ENCODE measurements at regions not wholly inside any gene's neighbourhood (a gene's known extent, or its start where the extent isn't known, plus 50 kb on each side); places are given as distances from the start of the nearest gene placed in this dataset.

- no peak for DNase-seq (ENCODE audit: low spot score in 2 of 2)
- intact Hi-C loops (cut with DNase I; ENCODE audit: low total_unique reads): no loop called here
- Histone ChIP-seq H3K27ac (no peak overlapping the region), H3K4me3 (no peak overlapping the region), H3K27me3 (no peaks in the 10 kb centered on the region), H3K9me3 (no peaks in the 10 kb centered on the region), H3K4me1 (no peaks in the 10 kb centered on the region), H3K36me3 (no peaks in the 10 kb centered on the region)
- TF ChIP-seq CTCF (IDR thresholded peaks at IDR 0.05) (no peak), POLR2A (IDR thresholded peaks at IDR 0.05) (no peak), POLR2AphosphoS5 (IDR thresholded peaks at IDR 0.05) (no peak)
Observed at GRCh38 chr11:15539645-15540044, 424.9 kb downstream of the INSC start.

GRCh38 chr11:15541079-15541478 is 426.4 kb downstream of the INSC start:
- no peak overlapping the region for H3K4me3 ChIP-seq
- H3K36me3 ChIP-seq: no peaks in the 10 kb centered on the region
- TF ChIP-seq POLR2AphosphoS5 (IDR thresholded peaks at IDR 0.05) (no peak), POLR2A (IDR thresholded peaks at IDR 0.05) (no peak), CTCF (IDR thresholded peaks at IDR 0.05) (no peak)
- no peaks in the 10 kb centered on the region for H3K9me3 ChIP-seq
- H3K27ac ChIP-seq: no peak overlapping the region
- no peaks in the 10 kb centered on the region for H3K4me1 ChIP-seq
- no peak for DNase-seq (ENCODE audit: low spot score in 2 of 2)
- intact Hi-C loops (cut with DNase I; ENCODE audit: low total_unique reads): no loop called here
- H3K27me3 ChIP-seq: no peaks in the 10 kb centered on the region

GRCh38 chr11:15544353-15544752 is 429.6 kb downstream of the INSC start:
- no peak overlapping the region for H3K4me3 ChIP-seq
- H3K27me3 ChIP-seq: no peaks in the 10 kb centered on the region
- H3K27ac ChIP-seq: no peak overlapping the region
- no peaks in the 10 kb centered on the region for H3K4me1 ChIP-seq
- DNase-seq (ENCODE audit: low spot score in 2 of 2): no peak
- intact Hi-C loops (cut with DNase I; ENCODE audit: low total_unique reads): no loop called here
- H3K9me3 ChIP-seq: no peaks in the 10 kb centered on the region
- no peak for TF ChIP-seq CTCF (IDR thresholded peaks at IDR 0.05)
- no peak for TF ChIP-seq POLR2AphosphoS5 (IDR thresholded peaks at IDR 0.05)
- TF ChIP-seq POLR2A (IDR thresholded peaks at IDR 0.05): no peak
- no peaks in the 10 kb centered on the region for H3K36me3 ChIP-seq

GRCh38 chr11:15547685-15548084 is 433.0 kb downstream of the INSC start:
- Histone ChIP-seq H3K4me3 (no peak overlapping the region), H3K27me3 (no peaks in the 10 kb centered on the region), H3K4me1 (no peaks in the 10 kb centered on the region), H3K36me3 (no peaks in the 10 kb centered on the region), H3K9me3 (no peaks in the 10 kb centered on the region), H3K27ac (no peak overlapping the region)
- no peak for DNase-seq (ENCODE audit: low spot score in 2 of 2)
- TF ChIP-seq POLR2AphosphoS5 (IDR thresholded peaks at IDR 0.05) (no peak), CTCF (IDR thresholded peaks at IDR 0.05) (no peak), POLR2A (IDR thresholded peaks at IDR 0.05) (no peak)
- intact Hi-C loops (cut with DNase I; ENCODE audit: low total_unique reads): no loop called here

GRCh38 chr11:15551901-15552851 is 437.5 kb downstream of the INSC start:
- H3K9me3 ChIP-seq: no peaks in the 10 kb centered on the region
- TF ChIP-seq POLR2AphosphoS5 (IDR thresholded peaks at IDR 0.05): no peak
- TF ChIP-seq CTCF (IDR thresholded peaks at IDR 0.05): no peak
- no peak for TF ChIP-seq POLR2A (IDR thresholded peaks at IDR 0.05)
- no peak overlapping the region for H3K4me3 ChIP-seq
- DNase-seq (ENCODE audit: low spot score in 2 of 2): no peak
- no peaks in the 10 kb centered on the region for H3K36me3 ChIP-seq
- H3K27me3 ChIP-seq: no peaks in the 10 kb centered on the region
- no peaks in the 10 kb centered on the region for H3K4me1 ChIP-seq
- intact Hi-C loops (cut with DNase I; ENCODE audit: low total_unique reads): no loop called here
- H3K27ac ChIP-seq: no peak overlapping the region

Measured in breast epithelium (tissue), 4 donors.